CD14-positive monocyte (primary cell): ENCODE measurements at regions not wholly inside any gene's neighbourhood (a gene's known extent, or its start where the extent isn't known, plus 50 kb on each side); places are given as distances from the start of the nearest gene placed in this dataset.

ENCODE experiments used
- DNase-seq, 3 donors: peaks; one replicate each; pipeline ENCODE4 v3.0.0-alpha.2; 2011 to 2022
- H2AFZ ChIP-seq: 2 replicates; pipeline ENCODE4 v1.6.0; 2012; ENCODE audit warnings: mild to moderate bottlenecking, low read depth, low read length, inconsistent platforms; ENCODE audit not compliant: insufficient read depth, poor library complexity, severe bottlenecking
- H3K27ac ChIP-seq, 2 donors: 1 replicate in 1 of 2; 2 replicates in 1 of 2; pipeline ENCODE4 v1.5.1; 2012 to 2013; ENCODE audit warnings: low read length in 2 of 2, control low read depth in 1 of 2, inconsistent platforms in 1 of 2, low read depth in 1 of 2, mild to moderate bottlenecking in 1 of 2
- H3K27me3 ChIP-seq, 2 donors: one replicate each; pipeline versions ENCODE4 v1.6.0 to v1.6.1; 2011 to 2013; ENCODE audit warnings: low read length in 2 of 2; ENCODE audit not compliant: control insufficient read depth in 2 of 2, insufficient read depth in 2 of 2
- H3K36me3 ChIP-seq, 2 donors: replicated peaks in 1 of 2; 1 replicate in 1 of 2; 2 replicates in 1 of 2; pipeline versions ENCODE4 v1.5.1 to v1.6.1; 2012 to 2013; ENCODE audit warnings: low read length in 2 of 2, control low read depth in 1 of 2, inconsistent platforms in 1 of 2, mild to moderate bottlenecking in 1 of 2; ENCODE audit not compliant: insufficient read depth in 2 of 2, control insufficient read depth in 1 of 2
- H3K4me1 ChIP-seq, 2 donors: 1 replicate in 1 of 2; 2 replicates in 1 of 2; pipeline versions ENCODE4 v1.5.1 to v1.6.1; 2012 to 2013; ENCODE audit warnings: low read length in 2 of 2, control low read depth in 1 of 2, inconsistent platforms in 1 of 2, mild to moderate bottlenecking in 1 of 2, moderate library complexity in 1 of 2; ENCODE audit not compliant: insufficient read depth in 2 of 2, control insufficient read depth in 1 of 2
- H3K4me2 ChIP-seq: replicated peaks from 2 replicates; pipeline ENCODE3; 2012; ENCODE audit warnings: low read length, moderate library complexity, mild to moderate bottlenecking; ENCODE audit not compliant: poor library complexity, severe bottlenecking; ENCODE audit errors: extremely low read depth
- H3K4me3 ChIP-seq, 3 experiments: fragments of 200-600 bp in 1 of 3; sonication (generic) in 1 of 3; replicated peaks in 1 of 3; 1 replicate in 2 of 3; 2 replicates in 1 of 3; pipeline ENCODE4 v1.5.1; 2011 to 2013; ENCODE audit warnings: low read length in 3 of 3, mild to moderate bottlenecking in 3 of 3, control low read depth in 2 of 3, low read depth in 2 of 3, inconsistent platforms in 1 of 3, moderate library complexity in 1 of 3
- H3K79me2 ChIP-seq: 2 replicates; pipeline ENCODE4 v1.6.0; 2012; ENCODE audit warnings: mild to moderate bottlenecking, control low read depth, inconsistent platforms, low read length, moderate library complexity; ENCODE audit not compliant: insufficient read depth
- H3K9ac ChIP-seq: 2 replicates; pipeline ENCODE4 v1.6.0; 2017; ENCODE audit warnings: low read length, mild to moderate bottlenecking; ENCODE audit not compliant: insufficient read depth, poor library complexity, severe bottlenecking
- H3K9me3 ChIP-seq, 2 donors: replicated peaks in 1 of 2; 1 replicate in 1 of 2; 2 replicates in 1 of 2; pipeline versions ENCODE4 v1.5.1 to v1.6.1; 2012 to 2013; ENCODE audit warnings: low read length in 2 of 2, control low read depth in 1 of 2; ENCODE audit not compliant: control insufficient read depth in 1 of 2, insufficient read depth in 1 of 2
- H4K20me1 ChIP-seq: 2 replicates; pipeline ENCODE4 v1.6.0; 2012; ENCODE audit warnings: mild to moderate bottlenecking, low read length, control low read depth, moderate library complexity; ENCODE audit not compliant: insufficient read depth
- H3K27ac Mint-ChIP-seq, 7 donors: one replicate each; pipeline ENCODE4 v1.8.0; 2020; ENCODE audit warnings: mild to moderate bottlenecking in 7 of 7, mixed read lengths in 7 of 7, moderate library complexity in 6 of 7, inconsistent platforms in 2 of 7
- H3K27me3 Mint-ChIP-seq, 3 donors: one replicate each; pipeline ENCODE4 v1.8.0; 2021 to 2022; ENCODE audit warnings: low read depth in 3 of 3, mild to moderate bottlenecking in 3 of 3, mixed read lengths in 3 of 3, moderate library complexity in 3 of 3, inconsistent platforms in 1 of 3
- H3K36me3 Mint-ChIP-seq, 2 donors: one replicate each; pipeline ENCODE4 v1.8.0; 2020; ENCODE audit warnings: mixed read lengths in 2 of 2, inconsistent platforms in 1 of 2, mild to moderate bottlenecking in 1 of 2
- H3K4me1 Mint-ChIP-seq: one replicate; pipeline ENCODE4 v1.8.0; 2020; ENCODE audit warnings: mild to moderate bottlenecking, mixed read lengths
- H3K4me3 Mint-ChIP-seq, 2 donors: one replicate each; pipeline ENCODE4 v1.8.0; 2020; ENCODE audit warnings: mild to moderate bottlenecking in 2 of 2, mixed read lengths in 2 of 2, moderate library complexity in 1 of 2
- H3K9me3 Mint-ChIP-seq, 7 donors: one replicate each; pipeline ENCODE4 v1.8.0; 2020 to 2022; ENCODE audit warnings: mixed read lengths in 7 of 7, mild to moderate bottlenecking in 6 of 7, moderate library complexity in 6 of 7, inconsistent platforms in 2 of 7
- CTCF ChIP-seq: fragments of 200-600 bp; IDR thresholded peaks from one replicate; pipeline ENCODE4 v1.8.0; 2022; ENCODE audit warnings: antibody characterized with exemption, mild to moderate bottlenecking
- WGBS: methylation state at CpG from one replicate; pipeline ENCODE4 v1.1.5; 2013; ENCODE audit warnings: missing lambda C conversion rate; ENCODE audit not compliant: insufficient coverage; 5-methylcytosine and 5-hydroxymethylcytosine counted together
- intact Hi-C, 2 donors: fragments of 100-400 bp; cut with micrococcal nuclease; formaldehyde crosslinking; loops; one replicate each; pipeline versions ENCODE4 v1.15.0 to v1.15.1; 2023

GRCh38 chr4:45199736-45200135 lies 473.4 kb upstream of the GNPDA2 start:
- intact Hi-C loops, result no loop called here
- H3K27ac Mint-ChIP-seq, result no peak overlapping the region
- peaks cover 0 to 3% (median 0%) of the 10 kb centered on the region in 7 donors for H3K9me3 Mint-ChIP-seq
- H3K4me1 Mint-ChIP-seq, result no peaks in the 10 kb centered on the region
- Histone ChIP-seq H3K79me2 (no peaks in the 10 kb centered on the region), H3K9me3 (no peaks in the 10 kb centered on the region), H3K27me3 (no peaks in the 10 kb centered on the region), H3K4me2 (no peak overlapping the region), H3K27ac (no peak overlapping the region), H3K9ac (no peak overlapping the region), H2AFZ (no peak overlapping the region), H3K36me3 (no peaks in the 10 kb centered on the region), H4K20me1 (no peaks in the 10 kb centered on the region), H3K4me3 (no peak overlapping the region), H3K4me1 (no peaks in the 10 kb centered on the region)
- WGBS, result no CpG with 5 or more reads among the region's 1 CpG
- H3K4me3 Mint-ChIP-seq, result no peak overlapping the region
- no peak for DNase-seq
- H3K36me3 Mint-ChIP-seq, result no peaks in the 10 kb centered on the region
- peaks cover 0 to 2% (median 0%) of the 10 kb centered on the region in 3 donors for H3K27me3 Mint-ChIP-seq
- TF ChIP-seq CTCF, result no peak

- Mint-ChIP-seq H3K9me3 (peaks cover 0 to 7% (median 0%) of the 10 kb centered on the region in 7 donors), H3K27ac (no peak overlapping the region), H3K4me3 (no peak overlapping the region), H3K27me3 (peaks cover 0 to 2% (median 0%) of the 10 kb centered on the region in 3 donors), H3K4me1 (no peaks in the 10 kb centered on the region), H3K36me3 (no peaks in the 10 kb centered on the region)
- H3K36me3 ChIP-seq, result no peaks in the 10 kb centered on the region
- intact Hi-C loops, result no loop called here
- no CpG with 5 or more reads among the region's 2 CpGs for WGBS
- no peaks in the 10 kb centered on the region for H3K79me2 ChIP-seq
- no peak overlapping the region for H3K9ac ChIP-seq
- H3K9me3 ChIP-seq, result no peaks in the 10 kb centered on the region
- H3K4me1 ChIP-seq, result no peaks in the 10 kb centered on the region
- DNase-seq, result no peak
- H3K4me2 ChIP-seq, result no peak overlapping the region
- no peak overlapping the region for H3K4me3 ChIP-seq
- no peak overlapping the region for H3K27ac ChIP-seq
- H2AFZ ChIP-seq, result no peak overlapping the region
- no peaks in the 10 kb centered on the region for H4K20me1 ChIP-seq
- no peak for TF ChIP-seq CTCF
- no peaks in the 10 kb centered on the region for H3K27me3 ChIP-seq
Measured at GRCh38 chr4:45188501-45188900, 462.1 kb upstream of the GNPDA2 start.
